NCI-H1105 treated with DMSO at 0.1 percent for 48 hours (cell line): ENCODE measurements at regions not wholly inside any gene's neighbourhood (a gene's known extent, or its start where the extent isn't known, plus 50 kb on each side); places are given as distances from the start of the nearest gene placed in this dataset.

Experiments used
- DNase-seq: peaks from one replicate; lab custom pipeline; 2025; lab: John Stamatoyannopoulos, UW

GRCh38 chr9:129383561-129384490, 205.8 kb upstream of the IER5L start:
- peak; percentile 71 for DNase-seq

GRCh38 chr9:129383019-129383560, 205.0 kb upstream of the IER5L start:
- peak; percentile 74 for DNase-seq

- DNase-seq, result peak; percentile 62
Measured at GRCh38 chr9:129382281-129383018, 204.4 kb upstream of the IER5L start.

GRCh38 chr9:129381481-129381957, 203.5 kb upstream of the IER5L start:
- DNase-seq, result no peak

- no peak for DNase-seq
Measured at GRCh38 chr9:129380961-129381401, 202.9 kb upstream of the IER5L start.

- DNase-seq, result no peak
Measured at GRCh38 chr9:129379886-129380285, 201.8 kb upstream of the IER5L start.

- no peak for DNase-seq
Measured at GRCh38 chr9:129379181-129379836, 201.2 kb upstream of the IER5L start.

- DNase-seq, result no peak
Measured at GRCh38 chr9:129377931-129378661, 200.0 kb upstream of the IER5L start.

GRCh38 chr9:129377181-129377580, 199.1 kb upstream of the IER5L start:
- DNase-seq, result no peak

- no peak for DNase-seq
Measured at GRCh38 chr9:129375845-129376244, 197.8 kb upstream of the IER5L start.

- DNase-seq, result no peak
Measured at GRCh38 chr9:129374651-129375050, 196.6 kb upstream of the IER5L start.

- no peak for DNase-seq
Measured at GRCh38 chr9:129374231-129374630, 196.2 kb upstream of the IER5L start.

GRCh38 chr9:129373361-129373760, 195.3 kb upstream of the IER5L start:
- no peak for DNase-seq

GRCh38 chr9:129370770-129371169, 192.7 kb upstream of the IER5L start:
- no peak for DNase-seq

GRCh38 chr9:129368444-129368978, 190.4 kb upstream of the IER5L start:
- no peak for DNase-seq

- DNase-seq, result no peak
Measured at GRCh38 chr9:129367287-129367686, 189.2 kb upstream of the IER5L start.

- no peak for DNase-seq
Measured at GRCh38 chr9:129365196-129365595, 187.1 kb upstream of the IER5L start.

- no peak for DNase-seq
Measured at GRCh38 chr9:129363216-129363873, 185.3 kb upstream of the IER5L start.

GRCh38 chr9:129362287-129363000, 184.4 kb upstream of the IER5L start:
- DNase-seq, result no peak

GRCh38 chr9:129361196-129361595, 183.1 kb upstream of the IER5L start:
- no peak for DNase-seq
